ENCODE measurements at regions not wholly inside any gene's neighbourhood (a gene's known extent, or its start where the extent isn't known, plus 50 kb on each side); places are given as distances from the start of the nearest gene placed in this dataset.
"Not testable (repeated sequence)": the region's sequence is repeated elsewhere in the genome, so short reads cannot be mapped to it uniquely, and the experiment has no call there.

DNA sequence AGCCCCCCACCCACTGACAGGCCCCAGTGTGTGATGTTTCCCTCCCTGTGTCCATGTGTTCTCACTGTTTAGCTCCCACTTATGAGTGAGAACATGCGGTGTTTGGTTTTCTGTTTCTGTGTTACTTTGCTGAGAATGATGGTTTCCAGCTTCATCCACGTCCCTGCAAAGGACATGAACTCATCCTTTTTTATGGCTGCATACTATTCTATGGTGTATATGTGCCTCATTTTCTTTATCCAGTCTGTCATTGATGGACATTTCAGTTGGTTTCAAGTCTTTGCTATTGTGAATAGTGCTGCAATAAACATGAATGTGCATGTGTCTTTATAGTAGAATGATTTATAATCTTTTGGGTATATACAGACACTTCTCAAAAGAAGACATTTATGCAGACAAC, 88.6 kb upstream of the EGFL6 start:
- CTCF ChIA-PET (ENCODE audit: partially characterized antibody); POLR2A ChIA-PET (ENCODE audit: partially characterized antibody); H3K9ac ChIP-seq (replicated peaks in 1 of 4; ENCODE audit: extremely low read depth in 1 of 4, low read depth in 3 of 4, low read length in 3 of 4); H3K27me3 ChIP-seq (replicated peaks in 1 of 4; ENCODE audit: control insufficient read depth in 3 of 4, extremely low read depth in 1 of 4, insufficient read depth in 3 of 4, low read length in 3 of 4); H4K8ac ChIP-seq (ENCODE audit: extremely low read depth, insufficient read depth, low read length); H3K9me3 ChIP-seq (ENCODE audit: insufficient read depth in 2 of 2, low read depth in 1 of 2, low read length in 1 of 2); H4K20me1 ChIP-seq (replicated peaks in 1 of 2; ENCODE audit: control insufficient read depth in 1 of 2, insufficient read depth in 2 of 2, low read length in 2 of 2); H2BK5ac ChIP-seq (ENCODE audit: low read depth, low read length); H3K4ac ChIP-seq (replicated peaks; ENCODE audit: insufficient read length, low read depth, low read length); H3K23ac ChIP-seq (ENCODE audit: insufficient read length); DNase-seq (ENCODE audit: low read depth in 1 of 2, low spot score in 2 of 2); H3K4me2 ChIP-seq (ENCODE audit: insufficient read depth in 1 of 2, low read depth in 2 of 2, low read length in 2 of 2); H2BK120ac ChIP-seq (replicated peaks; ENCODE audit: low read depth, low read length); H2BK20ac ChIP-seq (ENCODE audit: low read length); H3K79me1 ChIP-seq (ENCODE audit: low read depth, low read length); H3K23me2 ChIP-seq (ENCODE audit: low read depth, low read length); H3K27ac ChIP-seq (ENCODE audit: low read depth, low read length); H2AFZ ChIP-seq (ENCODE audit: low read length); H4K5ac ChIP-seq (ENCODE audit: insufficient read length, low read depth, low read length); H3K56ac ChIP-seq (replicated peaks; ENCODE audit: insufficient read length, low read depth, low read length); H2BK15ac ChIP-seq (ENCODE audit: low read length); H2BK12ac ChIP-seq (ENCODE audit: low read depth, low read length); H3K14ac ChIP-seq (ENCODE audit: insufficient read length); H3K18ac ChIP-seq (ENCODE audit: extremely low read depth, low read length); H3K79me2 ChIP-seq (ENCODE audit: control insufficient read depth in 1 of 2, insufficient read depth in 2 of 2, low read length in 2 of 2); H4K91ac ChIP-seq (replicated peaks; ENCODE audit: insufficient read length, low read length); H2AK5ac ChIP-seq (ENCODE audit: low read depth, low read length); H3K4me3 ChIP-seq (ENCODE audit: extremely low read depth in 1 of 4, insufficient read depth in 2 of 4, low read depth in 3 of 4, low read length in 4 of 4); H3K36me3 ChIP-seq (ENCODE audit: control insufficient read depth in 2 of 4, insufficient read depth in 4 of 4, low read length in 3 of 4); H3K4me1 ChIP-seq (replicated peaks in 1 of 4; ENCODE audit: control insufficient read depth in 3 of 4, insufficient read depth in 4 of 4, low read length in 3 of 4): not testable (repeated sequence)
- peak; percentile 7 for FAIRE-seq
- WGBS, 2 experiments (ENCODE audit: extremely low coverage in 1 of 2, insufficient coverage in 1 of 2, insufficient read length in 1 of 2, insufficient replicate concordance in 2 of 2, low coverage in 1 of 2, low lambda C conversion rate in 2 of 2, missing lambda C conversion rate in 1 of 2), result no CpG with 5 or more reads among the region's 2 CpGs

Measured in H1 (cell line).